WI38 (cell line): ENCODE measurements at regions not wholly inside any gene's neighbourhood (a gene's known extent, or its start where the extent isn't known, plus 50 kb on each side); places are given as distances from the start of the nearest gene placed in this dataset.

Experiments
- H3K4me3 ChIP-seq: 2 replicates; pipeline ENCODE4 v1.5.1; 2011; ENCODE audit warnings: low read depth, mild to moderate bottlenecking, control low read depth, low read length
- TF ChIP-seq, protein P1 (sequence below): IDR thresholded peaks from 2 replicates; pipeline ENCODE4 v1.5.1; 2012; ENCODE audit warnings: low read depth, mild to moderate bottlenecking, control low read depth, low read length

DNA sequence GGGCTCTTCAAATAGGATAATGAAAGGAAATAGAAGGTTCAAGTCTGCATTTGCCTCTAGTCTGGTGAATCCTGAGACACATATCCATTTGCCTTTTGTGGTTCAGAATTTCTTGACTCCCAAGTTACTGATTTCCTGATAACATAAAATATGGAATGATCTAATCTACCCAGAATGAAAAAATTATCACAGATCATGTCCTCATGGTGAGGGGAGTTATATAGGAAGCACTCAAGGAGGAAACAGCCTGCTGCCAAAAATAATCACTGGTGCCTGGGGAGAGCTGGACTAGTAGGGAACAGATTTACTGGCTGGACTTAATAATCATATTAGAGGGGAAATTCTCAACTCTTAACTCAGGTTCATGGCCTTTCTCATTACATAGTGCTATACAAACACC lies 95.5 kb upstream of the STK17B start:
- TF ChIP-seq, protein P1, sequence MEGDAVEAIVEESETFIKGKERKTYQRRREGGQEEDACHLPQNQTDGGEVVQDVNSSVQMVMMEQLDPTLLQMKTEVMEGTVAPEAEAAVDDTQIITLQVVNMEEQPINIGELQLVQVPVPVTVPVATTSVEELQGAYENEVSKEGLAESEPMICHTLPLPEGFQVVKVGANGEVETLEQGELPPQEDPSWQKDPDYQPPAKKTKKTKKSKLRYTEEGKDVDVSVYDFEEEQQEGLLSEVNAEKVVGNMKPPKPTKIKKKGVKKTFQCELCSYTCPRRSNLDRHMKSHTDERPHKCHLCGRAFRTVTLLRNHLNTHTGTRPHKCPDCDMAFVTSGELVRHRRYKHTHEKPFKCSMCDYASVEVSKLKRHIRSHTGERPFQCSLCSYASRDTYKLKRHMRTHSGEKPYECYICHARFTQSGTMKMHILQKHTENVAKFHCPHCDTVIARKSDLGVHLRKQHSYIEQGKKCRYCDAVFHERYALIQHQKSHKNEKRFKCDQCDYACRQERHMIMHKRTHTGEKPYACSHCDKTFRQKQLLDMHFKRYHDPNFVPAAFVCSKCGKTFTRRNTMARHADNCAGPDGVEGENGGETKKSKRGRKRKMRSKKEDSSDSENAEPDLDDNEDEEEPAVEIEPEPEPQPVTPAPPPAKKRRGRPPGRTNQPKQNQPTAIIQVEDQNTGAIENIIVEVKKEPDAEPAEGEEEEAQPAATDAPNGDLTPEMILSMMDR = no peak
- no peak overlapping the region for H3K4me3 ChIP-seq

DNA sequence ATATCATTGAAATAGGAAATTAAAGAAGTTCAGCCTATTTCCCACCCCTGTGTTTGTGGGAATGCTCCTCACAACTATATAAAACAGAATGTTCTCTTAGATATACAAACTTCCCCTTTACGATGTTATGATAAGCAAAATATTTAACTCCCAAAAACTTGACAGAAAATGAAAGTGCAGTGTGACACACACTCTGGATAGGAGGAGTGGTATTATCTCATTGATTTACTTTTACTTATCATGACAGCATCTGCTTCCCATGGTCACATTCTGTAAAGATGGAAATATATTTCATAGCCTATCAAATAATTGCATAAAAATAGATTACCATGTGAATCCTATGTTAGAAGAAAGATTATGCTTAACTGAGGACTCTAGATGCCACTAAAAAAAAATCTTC lies 96.6 kb upstream of the STK17B start:
- TF ChIP-seq, protein P1 = no peak
- H3K4me3 ChIP-seq = no peak overlapping the region

DNA sequence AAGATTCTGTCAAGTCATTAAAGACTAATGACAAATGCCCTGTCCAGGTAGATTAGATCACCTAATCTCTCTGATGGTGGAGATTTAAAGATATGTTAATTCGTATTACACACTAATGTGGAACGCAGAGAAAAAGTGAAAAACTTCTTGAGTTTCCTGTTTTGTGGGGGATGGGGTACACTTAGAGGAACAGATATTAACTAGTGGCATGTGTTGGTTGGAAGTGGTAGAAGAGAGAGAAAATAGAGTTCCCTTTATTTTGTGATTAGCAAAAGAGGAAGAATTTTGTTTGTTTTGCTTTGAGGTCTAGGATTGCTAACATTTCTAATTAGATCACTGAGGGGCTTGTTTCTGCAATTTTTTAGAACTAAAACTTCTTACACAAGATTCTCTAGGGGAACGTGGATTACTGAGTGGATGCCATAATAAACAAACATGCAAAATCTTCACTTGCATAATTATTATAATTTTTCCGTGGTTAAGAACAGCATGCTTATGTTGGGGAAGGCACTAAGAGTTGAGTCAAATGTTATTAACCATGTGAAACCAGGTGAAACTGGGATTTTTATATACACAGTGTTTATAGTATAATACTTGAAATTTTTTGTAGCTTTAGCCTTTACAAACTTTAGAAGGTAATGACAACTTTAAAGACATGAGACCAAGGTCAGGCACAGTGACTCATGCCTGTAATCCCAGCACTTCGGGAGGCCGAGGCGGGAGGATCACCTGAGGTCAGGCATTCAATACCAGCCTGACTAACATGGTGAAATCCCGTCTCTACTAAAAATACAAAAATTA lies 97.4 kb upstream of the STK17B start:
- no peak overlapping the region for H3K4me3 ChIP-seq

DNA sequence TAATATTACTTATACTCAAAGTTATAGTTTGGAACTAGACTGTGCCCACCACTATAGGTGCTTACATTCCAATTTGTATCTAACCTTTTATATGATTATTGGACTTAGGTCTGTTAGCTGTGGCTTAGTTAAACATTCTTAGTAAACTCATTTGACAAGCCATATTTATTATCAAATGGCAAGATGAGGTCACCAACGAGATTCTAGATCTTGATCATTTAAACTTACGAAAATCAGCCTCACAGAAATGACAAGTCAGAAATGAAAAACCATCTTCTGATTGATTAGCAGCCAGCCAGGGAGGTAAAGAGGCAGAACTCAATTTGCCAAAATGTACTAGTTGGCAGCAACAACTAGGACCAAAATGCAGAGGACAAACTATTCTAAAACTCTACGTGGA lies 100.4 kb upstream of the STK17B start:
- no peak overlapping the region for H3K4me3 ChIP-seq
- TF ChIP-seq, protein P1 = no peak

More for the DNA sequence above, 97.4 kb upstream of the STK17B start:
- TF ChIP-seq, protein P1 = no peak

DNA sequence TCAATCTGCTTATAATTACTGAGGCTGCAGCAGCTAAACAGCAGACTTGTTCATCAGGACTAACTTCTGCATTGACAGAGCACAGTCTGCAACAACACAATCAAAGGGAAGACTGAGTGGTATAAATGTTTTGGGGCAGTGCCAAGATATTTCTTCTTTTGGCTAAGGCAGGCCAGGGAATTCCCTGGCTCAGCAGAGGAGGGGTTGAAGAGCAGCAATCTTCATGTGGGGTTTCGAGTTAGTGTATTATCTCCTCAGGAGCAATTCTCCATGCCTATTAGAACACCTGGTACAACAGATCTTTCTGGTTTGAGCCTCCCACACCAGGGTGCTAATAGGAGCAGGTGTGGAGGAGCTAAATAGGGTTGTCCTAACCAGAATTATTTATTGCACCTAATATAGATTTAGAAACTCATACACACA lies 103.0 kb upstream of the STK17B start:
- TF ChIP-seq, protein P1 = no peak
- H3K4me3 ChIP-seq = no peak overlapping the region

DNA sequence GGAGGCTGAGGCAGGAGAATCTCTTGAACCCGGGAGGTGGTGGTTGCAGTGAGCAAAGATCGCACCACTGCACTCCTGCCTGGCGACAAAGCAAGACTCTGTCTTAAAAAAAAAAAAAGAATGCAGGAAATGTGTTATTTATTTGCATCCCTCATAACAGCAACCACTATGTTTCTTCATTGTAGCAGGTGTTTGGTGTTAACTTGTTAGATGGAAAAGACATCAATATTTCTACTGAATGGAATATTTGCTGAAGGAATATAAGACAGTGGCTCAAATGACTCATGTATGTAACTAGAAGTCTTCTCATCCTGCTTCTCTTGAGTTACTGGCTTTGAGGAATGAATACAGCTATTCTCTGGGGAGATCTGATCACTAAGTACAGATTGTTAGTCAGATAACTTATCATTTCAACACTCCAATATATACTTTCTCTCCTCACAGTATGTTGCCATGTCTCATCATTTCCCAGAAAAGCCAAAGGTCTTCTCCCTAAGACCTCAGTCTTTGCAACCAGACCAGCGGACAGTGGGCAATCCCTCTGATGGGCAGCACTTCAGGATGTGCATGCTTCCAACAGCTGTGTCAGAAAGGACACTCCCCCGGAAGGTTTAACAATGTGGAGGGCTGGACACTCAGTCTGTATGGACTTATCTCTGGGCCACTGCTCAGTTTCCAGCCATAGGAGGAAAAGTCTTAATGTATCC lies 104.4 kb upstream of the STK17B start:
- no peak overlapping the region for H3K4me3 ChIP-seq

More for the DNA sequence above, 104.4 kb upstream of the STK17B start:
- TF ChIP-seq, protein P1 = no peak
